Left lung (tissue), 4 donors: ENCODE measurements at regions not wholly inside any gene's neighbourhood (a gene's known extent, or its start where the extent isn't known, plus 50 kb on each side); places are given as distances from the start of the nearest gene placed in this dataset.
A peak's percentile ranks its signal among the peaks of the same experiment; 100 is the strongest.

ENCODE experiments used
- ATAC-seq: fragments of 200-7000 bp; cut with Tn5 transposase; one replicate; pipeline ENCODE4 v1.9.1; 2020; ENCODE audit warnings: moderate library complexity
- DNase-seq, 4 donors: peaks; one replicate each; pipeline ENCODE4 v3.0.0-alpha.2; 2013 to 2020
- H3K27ac ChIP-seq, 2 donors: fragments of 200-600 bp; sonication (generic) in 1 of 2; one replicate each; pipeline versions ENCODE4 v1.5.0 to v1.8.0; 2020 to 2021
- H3K27me3 ChIP-seq, 2 donors: fragments of 200-600 bp; sonication (generic) in 1 of 2; one replicate each; pipeline versions ENCODE4 v1.5.0 to v1.8.0; 2020 to 2021
- H3K36me3 ChIP-seq, 2 donors: fragments of 200-600 bp; sonication (generic) in 1 of 2; one replicate each; pipeline versions ENCODE4 v1.5.0 to v1.8.0; 2020 to 2021
- H3K4me1 ChIP-seq, 2 donors: fragments of 200-600 bp; one replicate each; pipeline ENCODE4 v1.8.0; 2021
- H3K4me3 ChIP-seq, 2 donors: fragments of 200-600 bp; sonication (generic) in 1 of 2; one replicate each; pipeline versions ENCODE4 v1.5.0 to v1.8.0; 2020 to 2021; ENCODE audit warnings: mild to moderate bottlenecking in 1 of 2
- H3K9me3 ChIP-seq, 2 donors: fragments of 200-600 bp; sonication (generic) in 1 of 2; one replicate each; pipeline versions ENCODE4 v1.5.0 to v1.8.0; 2020 to 2021
- intact Hi-C, 2 donors: fragments of 100-400 bp; cut with DNase I; formaldehyde crosslinking; loops; one replicate each; pipeline versions ENCODE4 v1.11.2 to v1.14.2; 2022
- TF ChIP-seq, protein P1 (sequence below), 2 donors: fragments of 200-600 bp; sonication (generic) in 1 of 2; IDR thresholded peaks; one replicate each; pipeline versions ENCODE4 v1.5.0 to v1.8.0; 2021; ENCODE audit warnings: antibody characterized with exemption in 2 of 2
- donor health status: DM: no; HTN: yes; CAD: no.
- donor health status: DM: no; HTN: no; CAD: no.

- Histone ChIP-seq H3K4me1 (peaks cover 10 to 20% of the 10 kb centered on the region in 2 donors), H3K4me3 (no peak overlapping the region), H3K9me3 (no peaks in the 10 kb centered on the region), H3K27me3 (no peaks in the 10 kb centered on the region), H3K36me3 (no peaks in the 10 kb centered on the region), H3K27ac (no peak overlapping the region)
- no peak for DNase-seq
- intact Hi-C loops, result no loop called here
- TF ChIP-seq, protein P1, sequence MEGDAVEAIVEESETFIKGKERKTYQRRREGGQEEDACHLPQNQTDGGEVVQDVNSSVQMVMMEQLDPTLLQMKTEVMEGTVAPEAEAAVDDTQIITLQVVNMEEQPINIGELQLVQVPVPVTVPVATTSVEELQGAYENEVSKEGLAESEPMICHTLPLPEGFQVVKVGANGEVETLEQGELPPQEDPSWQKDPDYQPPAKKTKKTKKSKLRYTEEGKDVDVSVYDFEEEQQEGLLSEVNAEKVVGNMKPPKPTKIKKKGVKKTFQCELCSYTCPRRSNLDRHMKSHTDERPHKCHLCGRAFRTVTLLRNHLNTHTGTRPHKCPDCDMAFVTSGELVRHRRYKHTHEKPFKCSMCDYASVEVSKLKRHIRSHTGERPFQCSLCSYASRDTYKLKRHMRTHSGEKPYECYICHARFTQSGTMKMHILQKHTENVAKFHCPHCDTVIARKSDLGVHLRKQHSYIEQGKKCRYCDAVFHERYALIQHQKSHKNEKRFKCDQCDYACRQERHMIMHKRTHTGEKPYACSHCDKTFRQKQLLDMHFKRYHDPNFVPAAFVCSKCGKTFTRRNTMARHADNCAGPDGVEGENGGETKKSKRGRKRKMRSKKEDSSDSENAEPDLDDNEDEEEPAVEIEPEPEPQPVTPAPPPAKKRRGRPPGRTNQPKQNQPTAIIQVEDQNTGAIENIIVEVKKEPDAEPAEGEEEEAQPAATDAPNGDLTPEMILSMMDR (IDR thresholded peaks at IDR 0.05), result no peak
- ATAC-seq, result no peak
These were observed 379.1 kb downstream of the ENC1 start for GRCh38 chr5:74261421-74261820.

DNA sequence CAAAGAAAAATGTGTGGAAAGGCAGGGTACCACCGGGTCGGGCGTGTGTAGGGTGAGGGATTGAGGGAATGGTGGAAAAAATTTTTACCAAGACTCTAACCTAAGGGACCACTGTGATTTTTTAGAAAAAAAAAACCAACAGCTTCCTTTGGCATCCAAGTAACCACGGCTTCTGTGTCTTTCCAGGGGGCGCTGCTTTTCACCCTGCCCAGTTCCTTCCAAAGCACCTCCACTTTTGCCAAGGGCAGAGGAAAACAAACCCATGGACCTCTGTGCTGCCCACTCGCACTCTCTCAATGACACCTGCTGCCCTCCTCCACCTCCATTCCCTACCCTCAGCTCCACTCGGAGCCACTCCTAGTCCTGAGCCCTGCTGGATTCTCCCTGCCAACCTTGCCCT is 381.0 kb downstream of the ENC1 start:
- no peak overlapping the region for H3K27ac ChIP-seq
- H3K4me3 ChIP-seq, result no peak overlapping the region
- no peaks in the 10 kb centered on the region for H3K9me3 ChIP-seq
- intact Hi-C loops, result no loop called here
- no peaks in the 10 kb centered on the region for H3K36me3 ChIP-seq
- TF ChIP-seq, protein P1 (IDR thresholded peaks at IDR 0.05), result no peak
- H3K4me1 ChIP-seq, result peaks cover 10 to 20% of the 10 kb centered on the region in 2 donors
- no peaks in the 10 kb centered on the region for H3K27me3 ChIP-seq
- ATAC-seq (no peak), DNase-seq (no peak)

GRCh38 chr5:74258314-74258665 is 382.2 kb downstream of the ENC1 start:
- H3K27me3 ChIP-seq, result no peaks in the 10 kb centered on the region
- TF ChIP-seq, protein P1 (IDR thresholded peaks at IDR 0.05), result no peak
- no peak overlapping the region for H3K27ac ChIP-seq
- H3K36me3 ChIP-seq, result no peaks in the 10 kb centered on the region
- intact Hi-C loops, result no loop called here
- no peak for ATAC-seq
- H3K9me3 ChIP-seq, result no peaks in the 10 kb centered on the region
- H3K4me1 ChIP-seq, result peaks cover 10 to 20% of the 10 kb centered on the region in 2 donors
- no peak for DNase-seq
- no peak overlapping the region for H3K4me3 ChIP-seq

- Histone ChIP-seq H3K27ac (peak overlapping the region; percentile 3 to 66), H3K4me1 (peaks cover 10 to 20% of the 10 kb centered on the region in 2 donors), H3K4me3 (no peak overlapping the region), H3K27me3 (no peaks in the 10 kb centered on the region), H3K9me3 (no peaks in the 10 kb centered on the region), H3K36me3 (no peaks in the 10 kb centered on the region)
- TF ChIP-seq, protein P1 (IDR thresholded peaks at IDR 0.05), result no peak
- DNase-seq, result peak in 3 of 4 donors; percentile 44 to 59 (median 54)
- intact Hi-C loops, result no loop called here
- peak; percentile 87 for ATAC-seq
These were observed 382.7 kb downstream of the ENC1 start for GRCh38 chr5:74257645-74258313.

DNA sequence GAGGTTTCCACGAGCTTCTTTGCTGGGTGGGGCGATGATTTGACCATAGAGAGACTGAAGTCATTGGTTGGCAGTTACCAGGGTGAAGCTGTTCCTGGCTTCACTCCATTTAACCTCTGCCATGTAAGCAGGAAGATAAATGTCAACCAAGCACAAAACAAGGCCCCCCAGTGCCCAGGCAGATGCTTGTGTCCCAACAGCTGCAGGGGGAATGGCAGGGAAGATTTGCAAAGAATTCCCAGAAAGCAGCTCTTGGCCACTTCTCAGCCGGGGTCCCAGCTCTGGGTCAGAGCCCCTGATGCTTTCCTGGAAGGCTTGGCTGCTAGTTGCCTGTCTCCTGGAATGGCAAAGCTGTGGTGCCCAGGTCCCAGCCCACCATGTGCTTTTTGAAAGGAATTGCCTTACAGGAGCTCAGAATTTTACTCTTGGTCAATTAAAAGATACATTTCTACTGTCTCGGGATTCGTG is 383.4 kb downstream of the ENC1 start:
- DNase-seq (no peak), ATAC-seq (peak; percentile 14)
- Histone ChIP-seq H3K27me3 (no peaks in the 10 kb centered on the region), H3K27ac (peak overlapping the region; percentile 3 to 66), H3K4me1 (peaks cover 10 to 20% of the 10 kb centered on the region in 2 donors), H3K9me3 (no peaks in the 10 kb centered on the region), H3K4me3 (no peak overlapping the region), H3K36me3 (no peaks in the 10 kb centered on the region)
- intact Hi-C loops, result no loop called here
- TF ChIP-seq, protein P1 (IDR thresholded peaks at IDR 0.05), result no peak
